GM21381 (cell line): ENCODE measurements at regions not wholly inside any gene's neighbourhood (a gene's known extent, or its start where the extent isn't known, plus 50 kb on each side); places are given as distances from the start of the nearest gene placed in this dataset.
"Not testable (repeated sequence)": the region's sequence is repeated elsewhere in the genome, so short reads cannot be mapped to it uniquely, and the experiment has no call there.

Experiments used
- ATAC-seq: cut with Tn5 transposase; IDR thresholded peaks from one replicate; pipeline ENCODE4 v1.9.1; 2021; ENCODE audit warnings: mild to moderate bottlenecking, moderate library complexity; ENCODE audit not compliant: unreplicated experiment

GRCh38 chrY:21028506-21028905, 272.6 kb downstream of the RPS4Y2 start:
- no peak for ATAC-seq

- no peak for ATAC-seq
Observed at GRCh38 chrY:21033363-21033762, 277.5 kb downstream of the RPS4Y2 start.

- ATAC-seq: no peak
Observed at GRCh38 chrY:21034151-21035061, 278.5 kb downstream of the RPS4Y2 start.

- ATAC-seq: not testable (repeated sequence)
Observed at GRCh38 chrY:21037398-21037797, 281.5 kb downstream of the RPS4Y2 start.

GRCh38 chrY:21039811-21040210, 283.9 kb downstream of the RPS4Y2 start:
- no peak for ATAC-seq

- not testable (repeated sequence) for ATAC-seq
Observed at GRCh38 chrY:21040711-21041110, 284.8 kb downstream of the RPS4Y2 start.

GRCh38 chrY:21073079-21073478, 317.2 kb downstream of the RPS4Y2 start:
- ATAC-seq: no peak

GRCh38 chrY:21073641-21074260, 317.8 kb downstream of the RPS4Y2 start:
- ATAC-seq: no peak

- ATAC-seq: no peak
Observed at GRCh38 chrY:21075658-21076057, 319.8 kb downstream of the RPS4Y2 start.

- ATAC-seq: no peak
Observed at GRCh38 chrY:21079670-21080069, 323.8 kb downstream of the RPS4Y2 start.

- ATAC-seq: no peak
Observed at GRCh38 chrY:21081640-21082611, 326.0 kb downstream of the RPS4Y2 start.

GRCh38 chrY:21082639-21083038, 326.7 kb downstream of the RPS4Y2 start:
- no peak for ATAC-seq

- ATAC-seq: no peak
Observed at GRCh38 chrY:21091909-21092308, 336.0 kb downstream of the RPS4Y2 start.

- no peak for ATAC-seq
Observed at GRCh38 chrY:21102507-21102906, 346.6 kb downstream of the RPS4Y2 start.

- no peak for ATAC-seq
Observed at GRCh38 chrY:21103885-21104284, 348.0 kb downstream of the RPS4Y2 start.

- ATAC-seq: no peak
Observed at GRCh38 chrY:21105529-21105928, 349.6 kb downstream of the RPS4Y2 start.

- ATAC-seq: no peak
Observed at GRCh38 chrY:21111313-21111712, 355.4 kb downstream of the RPS4Y2 start.

- no peak for ATAC-seq
Observed at GRCh38 chrY:21121065-21121464, 365.2 kb downstream of the RPS4Y2 start.

GRCh38 chrY:21135591-21135990, 375.5 kb upstream of the RBMY1B start:
- no peak for ATAC-seq

GRCh38 chrY:21138056-21138758, 372.9 kb upstream of the RBMY1B start:
- no peak for ATAC-seq
